ENCODE measurements at regions not wholly inside any gene's neighbourhood (a gene's known extent, or its start where the extent isn't known, plus 50 kb on each side); places are given as distances from the start of the nearest gene placed in this dataset.

GRCh38 chr10:44167752-44168151 is 217.1 kb downstream of the CXCL12 start:
- Histone ChIP-seq H2BK120ac (replicated peaks; ENCODE audit: low read depth, low read length) (no peak overlapping the region), H3K23me2 (ENCODE audit: low read depth, low read length) (no peaks in the 10 kb centered on the region), H2BK15ac (ENCODE audit: low read length) (no peak overlapping the region), H3K4me3 (ENCODE audit: extremely low read depth in 1 of 4, insufficient read depth in 2 of 4, low read depth in 3 of 4, low read length in 4 of 4) (no peak overlapping the region), H3K18ac (ENCODE audit: extremely low read depth, low read length) (no peak overlapping the region), H3K9ac (replicated peaks in 1 of 4; ENCODE audit: extremely low read depth in 1 of 4, low read depth in 3 of 4, low read length in 3 of 4) (no peak overlapping the region), H4K8ac (ENCODE audit: extremely low read depth, insufficient read depth, low read length) (no peak overlapping the region), H3K4ac (replicated peaks; ENCODE audit: insufficient read length, low read depth, low read length) (no peak overlapping the region), H3K14ac (ENCODE audit: insufficient read length) (no peak overlapping the region), H3K27me3 (replicated peaks in 1 of 4; ENCODE audit: control insufficient read depth in 3 of 4, extremely low read depth in 1 of 4, insufficient read depth in 3 of 4, low read length in 3 of 4) (no peaks in the 10 kb centered on the region), H3K23ac (ENCODE audit: insufficient read length) (no peak overlapping the region), H2AK5ac (ENCODE audit: low read depth, low read length) (no peak overlapping the region), H3K4me1 (replicated peaks in 1 of 4; ENCODE audit: control insufficient read depth in 3 of 4, insufficient read depth in 4 of 4, low read length in 3 of 4) (0 out of 7 replicates have a peak, but pooled peaks cover 0 to 4% (median 0%) of the 10 kb centered on the region in 4 experiments), H3K79me1 (ENCODE audit: low read depth, low read length) (no peaks in the 10 kb centered on the region), H2BK5ac (ENCODE audit: low read depth, low read length) (no peak overlapping the region), H3K4me2 (ENCODE audit: insufficient read depth in 1 of 2, low read depth in 2 of 2, low read length in 2 of 2) (no peak overlapping the region), H4K20me1 (replicated peaks in 1 of 2; ENCODE audit: control insufficient read depth in 1 of 2, insufficient read depth in 2 of 2, low read length in 2 of 2) (no peaks in the 10 kb centered on the region), H3K56ac (replicated peaks; ENCODE audit: insufficient read length, low read depth, low read length) (no peak overlapping the region), H3K27ac (ENCODE audit: low read depth, low read length) (no peak overlapping the region), H4K5ac (ENCODE audit: insufficient read length, low read depth, low read length) (no peak overlapping the region), H3K36me3 (ENCODE audit: control insufficient read depth in 2 of 4, insufficient read depth in 4 of 4, low read length in 3 of 4) (no peaks in the 10 kb centered on the region), H2AFZ (ENCODE audit: low read length) (no peak overlapping the region), H3K9me3 (ENCODE audit: insufficient read depth in 2 of 2, low read depth in 1 of 2, low read length in 1 of 2) (no peaks in the 10 kb centered on the region), H3K79me2 (ENCODE audit: control insufficient read depth in 1 of 2, insufficient read depth in 2 of 2, low read length in 2 of 2) (no peaks in the 10 kb centered on the region), H2BK20ac (ENCODE audit: low read length) (no peak overlapping the region), H2BK12ac (ENCODE audit: low read depth, low read length) (no peak overlapping the region), H4K91ac (replicated peaks; ENCODE audit: insufficient read length, low read length) (no peak overlapping the region)
- POLR2A ChIA-PET (ENCODE audit: partially characterized antibody): no interaction called here
- DNase-seq (ENCODE audit: low read depth in 1 of 2, low spot score in 2 of 2): no peak
- FAIRE-seq: no peak
- CTCF ChIA-PET (ENCODE audit: partially characterized antibody): no interaction called here
- whole genome bisulfite sequencing, 2 experiments (ENCODE audit: extremely low coverage in 1 of 2, insufficient coverage in 1 of 2, insufficient read length in 1 of 2, insufficient replicate concordance in 2 of 2, low coverage in 1 of 2, low lambda C conversion rate in 2 of 2, missing lambda C conversion rate in 1 of 2): 87% methylated on average over 6 of the region's 6 CpGs; no CpG with 5 or more reads in 1 of the 2 experiments
- TF ChIP-seq CEBPB (IDR thresholded peaks at IDR 0.05; ENCODE audit: low read depth, low read length): no peak
- no peak for TF ChIP-seq TAF1 (IDR thresholded peaks at IDR 0.05; ENCODE audit: low read depth, low read length)
- no peak for TF ChIP-seq CBX8 (IDR thresholded peaks at IDR 0.05; ENCODE audit: borderline replicate concordance, low read depth, low read length)
- no peak for TF ChIP-seq TAF7 (optimal IDR thresholded peaks at IDR 0.05; ENCODE audit: borderline replicate concordance, low read depth, low read length)
- TF ChIP-seq YY1 (IDR thresholded peaks at IDR 0.05; ENCODE audit: low read depth, low read length): no peak
- TF ChIP-seq KDM5A (IDR thresholded peaks at IDR 0.05; ENCODE audit: low read length): no peak
- no peak for TF ChIP-seq SP2 (IDR thresholded peaks at IDR 0.05; ENCODE audit: low read length)
- no peak for TF ChIP-seq ZNF274 (IDR thresholded peaks at IDR 0.05; ENCODE audit: borderline replicate concordance, extremely low read depth, low read length)

Measured in H1 (cell line).